Left lung (tissue), 4 donors: ENCODE measurements at regions not wholly inside any gene's neighbourhood (a gene's known extent, or its start where the extent isn't known, plus 50 kb on each side); places are given as distances from the start of the nearest gene placed in this dataset.

Source experiments
- ATAC-seq: fragments of 200-7000 bp; cut with Tn5 transposase; one replicate; pipeline ENCODE4 v1.9.1; 2020; ENCODE audit warnings: moderate library complexity
- DNase-seq, 4 donors: peaks; one replicate each; pipeline ENCODE4 v3.0.0-alpha.2; 2013 to 2020
- H3K27ac ChIP-seq, 2 donors: fragments of 200-600 bp; sonication (generic) in 1 of 2; one replicate each; pipeline versions ENCODE4 v1.5.0 to v1.8.0; 2020 to 2021
- H3K27me3 ChIP-seq, 2 donors: fragments of 200-600 bp; sonication (generic) in 1 of 2; one replicate each; pipeline versions ENCODE4 v1.5.0 to v1.8.0; 2020 to 2021
- H3K36me3 ChIP-seq, 2 donors: fragments of 200-600 bp; sonication (generic) in 1 of 2; one replicate each; pipeline versions ENCODE4 v1.5.0 to v1.8.0; 2020 to 2021
- H3K4me1 ChIP-seq, 2 donors: fragments of 200-600 bp; one replicate each; pipeline ENCODE4 v1.8.0; 2021
- H3K4me3 ChIP-seq, 2 donors: fragments of 200-600 bp; sonication (generic) in 1 of 2; one replicate each; pipeline versions ENCODE4 v1.5.0 to v1.8.0; 2020 to 2021; ENCODE audit warnings: mild to moderate bottlenecking in 1 of 2
- H3K9me3 ChIP-seq, 2 donors: fragments of 200-600 bp; sonication (generic) in 1 of 2; one replicate each; pipeline versions ENCODE4 v1.5.0 to v1.8.0; 2020 to 2021
- CTCF ChIP-seq, 2 donors: fragments of 200-600 bp; sonication (generic) in 1 of 2; IDR thresholded peaks; one replicate each; pipeline versions ENCODE4 v1.5.0 to v1.8.0; 2021; ENCODE audit warnings: antibody characterized with exemption in 2 of 2
- intact Hi-C, 2 donors: fragments of 100-400 bp; cut with DNase I; formaldehyde crosslinking; loops; one replicate each; pipeline versions ENCODE4 v1.11.2 to v1.14.2; 2022
- donor health status: DM: no; HTN: yes; CAD: no.
- donor health status: DM: no; HTN: no; CAD: no.

DNA sequence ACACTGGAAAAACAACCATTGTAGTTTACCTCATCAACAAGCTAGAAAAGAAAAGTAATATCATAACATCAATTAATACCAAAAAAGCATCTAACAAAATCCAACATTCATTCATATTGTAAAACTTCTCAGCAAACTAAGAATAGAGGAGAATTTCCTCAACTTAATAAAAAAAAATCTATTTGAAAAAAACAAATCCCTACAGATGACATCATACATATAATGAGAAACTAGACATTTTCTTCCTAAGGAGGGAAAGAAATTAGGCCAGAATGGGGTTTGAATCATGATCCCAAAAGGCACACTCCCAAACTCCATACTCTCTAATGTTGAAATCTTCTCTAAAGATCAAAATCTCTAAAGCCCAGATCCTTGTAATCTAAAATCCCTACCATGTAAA is 460.0 kb downstream of the IRS1 start:
- Histone ChIP-seq H3K4me3 (no peak overlapping the region), H3K4me1 (no peaks in the 10 kb centered on the region), H3K36me3 (no peaks in the 10 kb centered on the region), H3K27me3 (no peaks in the 10 kb centered on the region), H3K27ac (no peak overlapping the region), H3K9me3 (no peaks in the 10 kb centered on the region)
- TF ChIP-seq CTCF (IDR thresholded peaks at IDR 0.05) = no peak
- ATAC-seq (no peak), DNase-seq (no peak)
- intact Hi-C loops = no loop called here

GRCh38 chr2:226338825-226339224 is 460.8 kb downstream of the IRS1 start:
- H3K27me3 ChIP-seq = no peaks in the 10 kb centered on the region
- intact Hi-C loops = no loop called here
- no peak overlapping the region for H3K27ac ChIP-seq
- no peak overlapping the region for H3K4me3 ChIP-seq
- H3K36me3 ChIP-seq = no peaks in the 10 kb centered on the region
- H3K4me1 ChIP-seq = no peaks in the 10 kb centered on the region
- no peak for TF ChIP-seq CTCF (IDR thresholded peaks at IDR 0.05)
- ATAC-seq = no peak
- DNase-seq = no peak
- H3K9me3 ChIP-seq = no peaks in the 10 kb centered on the region

DNA sequence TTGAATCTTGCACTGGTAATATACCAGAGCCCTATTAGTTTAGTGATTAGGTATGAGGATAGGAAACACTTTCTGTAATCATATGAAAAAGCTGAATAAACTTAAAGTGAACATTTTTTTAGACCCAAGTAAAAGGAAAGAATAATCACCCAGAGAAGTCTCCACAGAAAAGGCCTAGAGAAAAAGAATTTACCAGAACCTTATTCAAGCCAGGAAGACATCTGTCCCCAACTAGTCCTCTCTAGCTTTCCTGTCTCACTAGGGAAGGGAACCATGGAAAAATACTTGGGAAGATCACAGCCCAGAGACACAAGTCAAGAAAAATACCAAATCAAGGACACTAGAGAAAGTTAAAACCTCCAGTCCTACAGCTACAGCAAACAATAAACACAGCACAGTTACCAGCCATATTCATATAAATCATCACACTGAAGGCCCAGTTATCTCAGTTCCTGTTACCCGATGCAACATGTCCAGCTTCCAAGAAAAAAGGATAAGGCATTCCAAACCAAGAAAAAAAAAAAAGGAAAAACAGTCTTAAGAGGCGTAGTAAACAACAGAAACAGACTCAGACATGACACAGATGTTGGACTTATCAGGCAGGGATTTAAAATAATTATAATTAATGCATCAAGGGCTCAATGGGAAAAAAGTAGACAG is 461.5 kb downstream of the IRS1 start:
- Histone ChIP-seq H3K9me3 (no peaks in the 10 kb centered on the region), H3K4me1 (no peaks in the 10 kb centered on the region), H3K27me3 (no peaks in the 10 kb centered on the region), H3K4me3 (no peak overlapping the region), H3K36me3 (no peaks in the 10 kb centered on the region), H3K27ac (peak overlapping the region in 1 of 2 donors; percentile 33)
- DNase-seq = peak in 2 of 4 donors; percentile 74 to 82
- TF ChIP-seq CTCF (IDR thresholded peaks at IDR 0.05) = no peak
- intact Hi-C loops = no loop called here
- peak; percentile 41 for ATAC-seq

GRCh38 chr2:226336283-226336682 is 463.3 kb downstream of the IRS1 start:
- no peak for ATAC-seq
- Histone ChIP-seq H3K4me1 (no peaks in the 10 kb centered on the region), H3K9me3 (no peaks in the 10 kb centered on the region), H3K36me3 (no peaks in the 10 kb centered on the region), H3K27ac (no peak overlapping the region), H3K27me3 (no peaks in the 10 kb centered on the region), H3K4me3 (no peak overlapping the region)
- intact Hi-C loops = no loop called here
- DNase-seq = no peak
- TF ChIP-seq CTCF (IDR thresholded peaks at IDR 0.05) = no peak

GRCh38 chr2:226334981-226335720 is 464.5 kb downstream of the IRS1 start:
- intact Hi-C loops = no loop called here
- TF ChIP-seq CTCF (IDR thresholded peaks at IDR 0.05) = no peak
- Histone ChIP-seq H3K36me3 (no peaks in the 10 kb centered on the region), H3K4me1 (no peaks in the 10 kb centered on the region), H3K9me3 (no peaks in the 10 kb centered on the region), H3K4me3 (no peak overlapping the region), H3K27me3 (no peaks in the 10 kb centered on the region), H3K27ac (no peak overlapping the region)
- ATAC-seq (no peak), DNase-seq (no peak)
